HG02970 (cell line): ENCODE measurements at regions not wholly inside any gene's neighbourhood (a gene's known extent, or its start where the extent isn't known, plus 50 kb on each side); places are given as distances from the start of the nearest gene placed in this dataset.

Experiments
- ATAC-seq: cut with Tn5 transposase; IDR thresholded peaks from one replicate; pipeline ENCODE4 v1.9.1; 2021; ENCODE audit warnings: mild to moderate bottlenecking, moderate library complexity, moderate number of reproducible peaks; ENCODE audit not compliant: unreplicated experiment, low FRiP score

DNA sequence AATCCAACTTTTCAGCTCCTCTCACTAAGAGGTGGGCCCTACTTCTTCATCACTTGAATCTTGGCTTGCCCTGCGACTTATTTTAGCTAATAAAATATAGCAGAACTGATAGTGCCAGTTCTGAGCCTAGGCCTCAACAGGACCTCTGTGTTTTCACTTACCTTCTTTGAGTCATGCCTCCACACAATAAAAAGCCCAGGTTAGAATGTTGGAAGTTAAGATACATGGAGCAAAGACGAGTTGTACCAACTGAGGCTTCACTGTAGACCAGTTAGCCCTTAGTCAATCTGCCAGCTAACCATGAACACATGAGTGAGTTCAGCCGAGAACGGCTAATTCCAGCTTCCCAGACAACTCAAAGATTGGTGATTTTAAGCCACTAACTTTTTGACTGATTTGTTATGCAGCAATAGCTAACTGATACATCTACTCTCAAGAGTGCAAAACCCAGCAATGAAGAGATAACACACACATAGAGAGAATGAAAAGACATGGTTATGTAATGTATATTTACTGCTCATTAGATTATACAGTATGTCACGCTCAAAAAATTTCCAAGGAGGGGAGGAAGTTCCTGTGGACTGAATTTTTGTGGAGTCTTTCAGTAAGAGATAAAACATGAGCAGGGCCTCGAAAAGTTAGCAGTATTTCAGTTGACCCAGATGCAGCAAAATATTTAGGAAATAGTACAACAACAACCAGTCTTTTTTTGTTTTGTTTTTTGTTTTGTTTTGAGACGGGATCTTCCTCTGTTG is 181.1 kb downstream of the MYCN start:
- no peak for ATAC-seq

DNA sequence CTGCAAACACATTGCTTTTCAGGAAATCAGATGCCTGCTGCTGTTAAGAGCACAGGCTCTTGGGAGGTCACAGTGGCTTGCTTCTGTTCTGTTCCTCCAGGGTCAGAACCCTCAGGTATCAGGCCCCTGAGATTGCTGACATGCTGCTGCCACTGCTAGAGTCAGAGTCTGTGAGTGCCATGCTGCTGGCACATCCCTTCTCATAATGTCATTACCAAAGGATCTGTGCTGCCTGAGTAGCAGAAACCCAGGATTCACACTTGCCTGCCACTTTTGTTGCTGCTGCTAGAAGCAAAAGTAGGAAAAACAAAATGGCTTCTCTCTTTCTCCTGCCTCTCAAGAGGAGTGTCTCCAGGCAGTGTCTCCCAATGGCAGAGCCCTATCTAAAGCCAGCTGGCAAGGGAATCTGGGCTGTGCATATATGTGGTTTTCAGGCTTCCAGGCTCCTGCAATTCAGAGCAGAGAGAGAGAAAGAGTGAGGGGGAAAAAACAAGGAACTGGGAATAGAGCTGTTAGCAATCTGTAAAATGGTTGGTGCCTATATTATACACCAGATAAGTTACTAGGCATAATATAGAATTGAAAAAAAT is 180.3 kb downstream of the MYCN start:
- no peak for ATAC-seq

DNA sequence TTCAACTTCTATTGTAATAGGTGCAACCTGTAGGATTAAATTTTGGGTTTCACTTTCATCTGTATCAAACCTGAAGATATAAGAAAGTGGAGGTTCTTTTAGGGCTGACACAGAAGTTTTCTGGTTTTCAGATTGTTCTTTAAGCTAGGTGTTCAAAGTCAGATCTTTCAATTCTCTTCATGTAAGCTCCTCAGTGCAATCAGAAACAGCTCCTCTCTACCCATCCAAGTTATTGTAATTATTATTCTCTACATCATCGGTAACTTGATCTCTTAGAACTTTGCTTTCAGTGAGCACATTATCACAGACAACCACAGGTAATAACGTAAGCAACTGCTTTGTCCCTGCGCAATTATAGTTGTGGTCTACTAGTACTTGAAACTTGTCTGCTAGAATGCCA is 179.4 kb downstream of the MYCN start:
- no peak for ATAC-seq

DNA sequence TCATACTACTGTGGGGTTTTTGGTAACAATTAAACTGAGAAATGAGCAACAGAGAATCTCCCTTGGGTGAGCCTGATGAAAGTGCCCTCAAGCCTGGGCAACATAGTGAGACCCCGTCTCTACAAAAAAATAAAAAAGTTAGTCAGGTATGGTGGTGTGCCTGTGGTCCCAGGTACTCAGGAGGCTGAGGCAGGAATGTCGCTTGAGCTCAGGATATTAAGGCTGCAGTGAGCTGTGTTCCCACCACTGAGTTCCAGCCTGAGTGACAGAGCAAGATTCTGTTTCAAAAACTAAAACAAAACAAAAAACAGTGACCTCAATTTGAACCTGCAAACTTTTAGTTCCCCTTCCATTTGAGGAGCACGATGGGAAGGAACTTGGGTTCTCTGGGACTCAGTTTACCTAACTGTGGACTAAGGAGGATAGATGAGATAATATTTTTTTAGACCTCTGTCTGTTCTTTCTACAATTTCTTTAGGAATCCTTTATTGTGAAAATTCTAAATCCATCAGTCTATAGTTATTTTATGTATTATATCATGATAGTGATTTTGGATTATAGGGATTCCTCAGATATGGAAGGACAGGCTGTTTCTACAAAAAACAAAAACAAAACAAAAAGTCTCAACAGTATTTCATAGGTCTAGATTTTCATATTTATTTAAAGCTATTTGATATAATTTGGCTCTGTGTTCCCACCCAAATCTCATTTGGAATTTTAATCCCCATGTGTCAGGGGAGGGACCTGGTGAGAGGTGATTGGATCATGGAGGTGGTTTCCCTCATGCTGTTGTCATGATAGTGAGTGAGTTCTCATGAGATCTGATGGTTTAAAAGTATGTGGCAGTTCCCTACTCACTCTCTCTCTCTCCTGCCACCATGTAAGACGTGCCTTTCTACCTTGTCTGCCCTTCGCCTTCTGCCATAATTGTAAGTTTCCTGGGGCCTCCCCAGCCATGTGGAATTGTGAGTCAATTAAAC is 178.6 kb downstream of the MYCN start:
- no peak for ATAC-seq

DNA sequence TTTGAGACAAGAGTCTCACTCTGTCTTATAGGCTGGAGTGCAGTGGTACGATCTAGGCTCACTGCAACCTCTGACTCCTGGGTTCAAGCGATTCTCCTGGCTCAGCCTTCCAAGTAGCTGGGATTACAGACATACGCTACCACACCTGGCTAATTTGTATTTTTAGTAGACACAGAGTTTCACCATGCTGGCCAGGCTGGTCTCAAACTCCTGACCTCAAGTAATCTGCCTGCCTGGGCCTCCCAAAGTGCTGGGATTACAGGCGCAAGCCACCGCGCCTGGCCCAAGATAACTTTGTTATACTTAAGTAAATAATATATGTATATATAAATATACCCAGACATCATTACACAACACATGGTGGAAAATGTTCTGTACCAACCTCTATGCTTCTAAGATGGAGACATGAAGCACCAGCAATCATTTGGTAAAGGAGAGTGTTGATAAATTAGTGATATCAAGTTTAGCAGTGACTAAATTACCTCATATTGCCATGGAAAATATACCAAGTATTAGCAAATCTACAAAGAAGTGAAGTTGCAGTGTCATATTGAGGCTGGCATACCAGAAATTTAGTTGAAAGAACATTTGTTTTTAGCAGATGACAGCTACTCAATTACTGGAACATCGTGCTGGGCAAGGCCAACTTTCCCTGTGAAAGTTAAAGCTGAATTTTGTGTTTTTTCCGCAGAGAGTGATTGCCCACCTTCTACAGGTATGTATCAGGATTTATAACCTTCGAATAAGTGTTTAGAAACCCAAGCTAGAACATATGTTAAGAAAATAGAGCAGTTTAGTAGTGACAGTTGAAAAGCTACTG is 177.7 kb downstream of the MYCN start:
- no peak for ATAC-seq

DNA sequence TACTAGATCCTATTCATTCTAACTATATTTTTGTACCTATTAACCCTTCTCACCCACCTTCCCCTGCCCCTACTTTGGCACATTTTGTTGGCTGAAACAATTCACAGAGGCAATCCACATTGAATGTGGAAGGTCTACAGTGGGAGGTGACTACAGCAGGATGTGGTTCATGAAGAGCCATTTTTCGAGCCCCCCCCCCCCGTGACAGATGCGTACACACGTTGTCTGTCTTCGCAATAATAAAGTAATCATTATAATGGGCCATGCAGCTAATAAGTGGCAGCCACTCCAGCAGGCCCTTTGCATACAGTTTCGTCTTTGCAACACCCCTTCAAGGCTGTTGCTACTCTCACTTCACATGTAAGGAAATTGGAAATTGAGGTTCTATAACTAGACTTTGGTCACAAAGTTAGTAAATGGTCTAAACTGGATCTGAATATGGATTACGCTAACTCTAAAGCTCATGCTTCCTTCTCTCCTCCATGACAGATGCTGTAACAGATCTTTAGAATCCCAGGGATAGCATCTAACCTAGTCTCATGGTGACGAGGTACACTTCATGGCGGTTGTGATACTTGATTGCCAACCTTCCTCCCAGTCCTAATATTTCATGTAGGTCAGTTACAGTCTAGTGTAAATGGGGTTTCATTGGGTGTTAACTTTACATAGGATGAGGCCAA is 176.8 kb downstream of the MYCN start:
- no peak for ATAC-seq

DNA sequence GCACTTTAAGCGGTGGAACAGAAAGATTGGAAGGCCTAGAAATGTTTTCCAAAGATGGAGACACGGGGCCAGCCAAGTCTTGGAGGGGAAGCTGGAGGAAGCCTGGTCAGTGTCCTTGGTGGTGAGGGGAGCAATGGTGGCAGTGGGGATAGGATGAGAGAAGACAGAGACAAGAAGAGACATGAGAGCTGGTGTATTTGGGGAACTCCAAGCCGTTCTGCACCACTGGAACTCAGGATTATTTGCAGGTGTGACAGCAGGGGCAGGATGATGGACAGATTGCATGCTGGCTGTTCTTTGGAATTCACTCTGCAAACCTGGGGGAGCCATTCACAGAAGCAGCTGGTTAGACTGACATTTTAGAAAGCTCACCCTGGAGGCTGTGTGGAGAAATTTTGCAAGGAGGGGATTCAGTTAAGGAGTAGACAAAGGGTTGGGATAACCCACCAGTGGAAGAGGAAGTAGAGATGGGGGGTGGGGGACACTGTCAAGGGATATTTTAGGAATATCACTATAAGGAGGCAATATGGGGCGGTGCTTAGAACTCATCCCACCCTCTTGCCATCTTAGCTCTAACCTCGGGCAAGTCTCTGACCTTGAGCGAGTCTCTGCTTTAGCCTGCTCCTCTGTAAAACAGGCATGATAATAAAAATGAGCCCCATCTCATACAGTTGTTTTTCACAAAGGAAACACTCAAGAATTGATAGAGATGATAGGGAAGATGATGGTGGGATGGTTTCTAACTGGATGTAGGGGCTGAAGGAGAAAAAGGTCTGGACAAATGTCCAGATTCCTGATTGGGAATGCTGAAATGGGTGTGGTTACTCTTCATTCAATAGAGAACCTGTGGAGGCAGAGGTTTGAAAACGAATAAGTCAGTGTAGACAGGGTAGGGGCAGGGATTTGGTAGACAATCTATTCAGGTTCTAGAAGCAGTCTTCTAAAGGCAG is 175.8 kb downstream of the MYCN start:
- ATAC-seq, result no peak

DNA sequence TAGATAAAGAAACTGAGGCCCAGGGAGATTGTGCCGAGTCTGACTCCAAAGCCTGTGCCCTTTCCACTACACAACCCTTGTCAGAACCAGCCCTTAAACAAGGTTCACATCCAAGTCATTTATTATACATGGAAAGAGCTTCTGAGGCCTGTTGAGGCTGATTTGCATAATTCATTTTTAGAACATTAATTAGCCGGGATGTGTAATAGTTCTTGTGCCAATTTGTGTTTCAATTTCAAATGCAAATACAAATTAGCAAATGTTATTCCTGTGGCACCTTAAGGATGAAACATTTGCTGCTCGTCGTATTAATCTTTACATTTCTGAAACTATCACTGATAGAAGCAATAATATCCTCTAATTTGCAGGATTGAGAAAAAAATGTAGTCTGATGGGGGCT is 174.9 kb downstream of the MYCN start:
- ATAC-seq, result no peak

DNA sequence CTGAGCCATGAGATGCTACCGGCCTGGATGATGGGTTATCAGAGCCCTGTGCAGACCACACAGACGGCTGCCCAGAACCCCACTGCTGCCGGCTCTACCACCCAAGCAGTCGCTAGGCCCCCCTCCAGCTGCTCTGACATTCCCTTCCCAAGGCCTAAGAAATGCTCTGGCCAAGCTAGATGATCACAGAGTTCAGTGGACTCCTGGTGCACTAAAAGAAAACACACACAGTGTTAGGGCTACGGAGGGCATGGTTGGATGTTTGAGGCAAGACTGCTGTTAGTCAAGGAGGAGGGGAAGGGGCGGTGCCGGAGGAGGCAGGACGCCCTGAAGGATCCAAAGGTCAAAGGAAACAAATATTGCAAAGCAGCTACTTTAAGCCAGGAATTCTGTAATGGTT is 174.5 kb downstream of the MYCN start:
- no peak for ATAC-seq

DNA sequence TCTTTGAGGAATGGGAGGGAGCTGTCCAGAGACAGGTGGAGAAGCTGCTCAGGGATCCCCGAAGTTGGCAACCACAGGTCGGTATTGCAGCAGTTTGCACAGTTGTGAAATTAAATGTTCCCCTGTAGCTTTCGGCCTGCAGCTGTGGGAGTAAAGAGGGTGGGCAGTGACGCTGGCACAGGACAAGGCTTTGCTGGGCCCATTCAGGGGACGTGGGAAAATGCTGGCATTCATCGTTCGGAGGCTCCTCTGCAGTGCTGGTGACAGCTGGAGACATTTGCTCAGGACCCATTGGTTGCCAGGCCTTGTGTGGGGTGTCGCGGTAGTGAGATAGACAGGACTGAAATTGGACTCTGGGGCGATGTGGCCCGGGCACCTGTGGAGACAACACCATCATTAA is 173.7 kb downstream of the MYCN start:
- ATAC-seq, result no peak

DNA sequence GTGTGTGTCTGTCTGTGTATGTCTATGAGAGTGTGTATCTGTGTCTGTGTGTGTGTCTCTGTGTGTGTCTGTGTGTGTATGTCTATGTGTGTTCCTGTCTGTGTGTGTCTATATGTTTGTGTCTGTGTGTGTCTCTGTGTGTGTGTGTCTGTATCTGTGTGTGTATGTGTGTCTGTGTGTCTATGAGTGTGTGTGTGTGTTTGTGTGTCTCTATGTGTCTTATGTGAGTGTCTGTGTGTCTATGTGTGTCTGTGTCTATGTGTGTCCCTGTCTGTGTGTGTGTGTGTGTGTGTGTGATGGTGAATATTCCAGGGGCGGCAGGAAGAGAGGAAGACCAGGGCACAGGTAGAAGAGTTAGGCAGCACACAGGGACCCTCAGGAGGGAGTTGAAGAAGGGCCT is 173.2 kb downstream of the MYCN start:
- no peak for ATAC-seq

DNA sequence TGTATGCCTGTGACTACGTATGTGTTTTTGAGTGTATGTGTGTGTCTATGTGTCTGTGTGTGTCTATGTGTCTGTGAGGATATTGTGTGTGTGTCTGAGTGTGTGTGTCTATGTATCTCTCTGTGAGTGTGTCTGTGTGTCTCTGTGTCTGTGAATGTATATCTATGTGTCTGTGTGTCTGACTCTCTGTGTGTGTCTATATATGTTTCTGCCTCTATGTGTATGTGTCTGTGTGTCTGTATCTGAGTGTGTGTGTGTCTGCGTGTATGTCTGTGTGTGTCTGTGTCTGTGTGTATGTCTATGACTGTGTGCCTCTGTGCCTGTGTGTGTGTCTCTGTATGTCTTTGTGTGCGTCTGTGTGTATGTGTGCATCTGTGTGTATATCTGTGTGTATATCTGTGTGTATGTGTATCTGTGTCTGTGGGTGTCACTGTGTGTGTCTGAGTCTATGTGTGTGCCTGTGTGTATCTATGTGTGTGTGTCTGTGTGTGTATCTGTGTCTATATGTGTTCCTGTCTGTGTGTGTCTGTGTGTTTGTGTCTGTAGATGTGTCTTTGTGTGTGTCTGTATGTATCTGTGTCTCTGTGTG is 172.7 kb downstream of the MYCN start:
- ATAC-seq, result no peak

DNA sequence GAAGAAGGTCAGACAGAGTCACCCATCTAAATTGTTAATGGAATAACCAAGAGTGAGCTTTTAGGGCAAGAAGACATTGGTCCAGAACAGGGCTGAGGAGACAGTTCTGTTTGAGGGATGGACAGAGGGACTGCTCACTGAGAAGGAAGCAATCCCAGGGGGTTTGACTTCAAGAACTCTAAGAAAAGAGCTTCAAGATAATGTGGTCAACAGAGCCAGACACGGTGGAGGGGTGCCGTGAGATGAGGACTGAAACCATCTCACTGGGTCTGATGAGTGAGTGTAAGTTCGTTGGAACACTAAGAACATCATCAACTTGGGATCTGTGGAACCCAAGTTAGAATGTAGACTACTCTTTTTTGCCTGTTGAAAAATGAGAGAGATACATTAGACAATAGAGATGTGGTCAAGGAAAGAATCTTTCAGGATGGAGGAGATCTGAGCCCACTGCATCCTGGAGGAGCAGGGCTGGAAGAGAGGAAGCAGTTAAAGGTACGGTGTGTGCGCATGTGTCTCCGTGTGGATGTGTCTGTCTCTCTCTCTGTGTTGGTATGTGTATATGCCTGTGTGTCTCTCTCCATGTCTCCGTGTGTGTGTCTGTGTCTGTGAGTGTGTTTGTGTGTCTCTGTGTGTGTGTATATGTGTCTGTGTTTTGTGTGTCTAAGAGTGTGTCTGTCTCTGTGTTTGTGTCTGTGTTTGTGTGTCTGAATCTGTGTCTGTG is 172.1 kb downstream of the MYCN start:
- ATAC-seq, result no peak

DNA sequence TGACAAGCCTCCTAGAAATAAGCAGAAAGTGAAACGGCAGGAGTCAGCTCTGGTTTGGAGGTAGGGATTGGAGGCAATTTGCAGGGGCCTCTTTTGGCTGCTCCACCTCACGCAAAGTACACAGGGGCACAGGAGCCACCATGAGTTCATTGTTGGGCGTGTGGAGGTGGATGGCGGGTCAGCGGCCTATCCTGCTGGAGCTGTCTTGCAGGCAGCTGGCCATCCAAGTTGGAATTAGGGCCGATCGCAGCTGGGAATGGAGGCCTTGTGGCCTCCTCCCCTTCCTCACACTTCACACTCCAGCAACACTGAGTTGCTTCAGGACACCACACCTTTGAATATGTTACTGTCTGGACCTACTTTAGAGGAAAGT is 171.5 kb downstream of the MYCN start:
- ATAC-seq, result no peak

DNA sequence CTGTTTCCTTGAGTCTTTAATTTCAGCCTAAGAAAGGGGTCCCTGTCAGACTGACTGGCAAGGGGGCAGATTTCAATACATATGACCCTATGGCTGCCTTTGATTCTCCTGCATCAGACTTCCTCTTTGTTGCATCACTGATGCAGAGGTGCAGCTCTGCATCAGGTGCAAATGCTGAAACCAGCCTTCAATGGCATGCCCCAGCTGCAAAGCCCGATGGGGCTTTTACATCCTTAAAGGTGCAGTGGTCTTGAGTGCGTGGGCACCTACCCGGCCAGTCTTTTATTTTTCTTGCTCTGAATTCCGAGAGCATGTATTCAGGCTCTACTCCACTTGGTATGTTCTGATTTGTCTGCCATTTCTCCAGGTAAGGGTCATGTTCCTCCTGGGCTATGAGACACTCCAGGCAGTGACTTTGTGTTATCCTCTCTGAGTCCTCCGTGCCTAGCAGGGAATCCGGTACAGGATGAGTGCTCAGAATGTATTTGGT is 169.5 kb downstream of the MYCN start:
- no peak for ATAC-seq

DNA sequence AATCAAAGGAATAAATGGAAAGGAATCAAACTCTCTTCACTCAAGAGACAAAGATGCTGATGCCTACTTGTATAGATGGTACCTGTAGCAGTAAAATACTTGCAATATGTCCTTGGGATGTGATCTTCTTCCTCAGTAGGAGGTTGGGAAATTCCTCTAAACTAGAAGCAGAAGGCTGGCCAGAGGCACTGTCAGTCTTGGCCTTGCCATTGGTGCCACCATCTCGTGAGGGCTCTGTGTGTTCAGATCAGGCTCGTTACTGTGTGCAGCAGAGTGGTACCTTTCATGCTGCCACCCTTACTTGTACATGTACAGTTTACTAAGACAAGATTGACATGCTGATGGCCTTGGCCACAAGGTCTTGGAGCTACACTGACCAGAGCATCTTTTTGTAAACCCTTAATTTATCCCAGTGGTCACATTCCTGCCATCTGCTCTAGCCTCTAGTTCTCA is 169.0 kb downstream of the MYCN start:
- ATAC-seq, result no peak

DNA sequence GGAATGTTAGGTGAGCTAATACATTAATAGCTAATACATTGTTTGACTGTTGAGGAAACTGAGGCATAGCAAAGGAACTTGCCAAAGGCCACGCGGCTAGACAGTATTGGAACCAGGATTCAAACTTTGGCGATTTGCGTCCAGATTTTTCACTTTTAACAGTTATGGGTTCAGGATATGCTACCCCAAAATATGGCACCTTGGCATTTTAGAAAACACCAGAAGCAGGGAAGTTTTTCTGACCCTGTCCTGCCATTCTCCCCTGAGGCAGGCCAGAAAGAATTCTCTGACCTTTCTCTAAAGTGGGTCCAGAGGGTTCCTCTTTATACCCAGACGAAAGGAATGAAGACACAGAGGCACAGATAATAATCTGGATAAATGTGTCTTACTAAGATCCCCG is 166.9 kb downstream of the MYCN start:
- no peak for ATAC-seq

DNA sequence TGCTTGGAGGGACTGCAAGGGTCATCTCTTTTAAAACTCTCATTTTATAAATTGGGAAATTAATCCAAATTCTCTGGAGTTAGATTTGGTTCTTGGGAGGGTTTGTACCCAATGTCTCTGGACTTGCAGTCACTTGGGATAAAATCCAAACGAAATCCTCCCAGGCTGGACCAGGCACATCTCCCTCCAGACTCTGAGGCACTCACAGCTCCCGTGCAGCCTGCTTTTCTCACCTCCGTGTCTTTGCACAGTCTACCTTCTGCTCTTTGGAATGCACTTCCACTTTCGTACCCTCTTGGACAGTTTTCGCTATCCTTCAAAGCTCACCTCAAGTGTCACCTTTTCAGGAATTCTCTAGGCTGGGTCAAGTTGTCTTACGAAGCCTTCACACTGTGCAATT is 166.3 kb downstream of the MYCN start:
- no peak for ATAC-seq
